ENCODE measurements at regions not wholly inside any gene's neighbourhood (a gene's known extent, or its start where the extent isn't known, plus 50 kb on each side); places are given as distances from the start of the nearest gene placed in this dataset.

- CTCF ChIA-PET = interaction anchor here (0.7 to 1.2 kb wide), 2 partner anchors 58 to 130 kb away, joined by 4 read pairs; no protein-coding TSS in a partner anchor
- H3K27ac ChIP-seq (ENCODE audit: extremely low read depth, low read depth, low read length) = no peak overlapping the region
- no peak overlapping the region for H3K4me3 ChIP-seq (ENCODE audit: low read depth, low read length)
- TF ChIP-seq ZNF777 (tag by site-specific recombination; IDR thresholded peaks at IDR 0.05; ENCODE audit: borderline replicate concordance) = no peak
- TF ChIP-seq GLI4 (tag by site-specific recombination; IDR thresholded peaks at IDR 0.05) = no peak
- TF ChIP-seq SP7 (tag by site-specific recombination; IDR thresholded peaks at IDR 0.05) = no peak
- TF ChIP-seq ZNF654 (tag by site-specific recombination; IDR thresholded peaks at IDR 0.05; ENCODE audit: low read depth) = no peak
- no peak for TF ChIP-seq ZNF366 (tag by site-specific recombination; conservative IDR thresholded peaks at IDR 0.05)
- TF ChIP-seq SP2 (tag by site-specific recombination; IDR thresholded peaks at IDR 0.05) = no peak
- no peak for TF ChIP-seq ZNF324 (tag by site-specific recombination; IDR thresholded peaks at IDR 0.05)
- TF ChIP-seq ZBTB44 (tag by site-specific recombination; IDR thresholded peaks at IDR 0.05) = no peak
- TF ChIP-seq SCRT2 (tag by site-specific recombination; IDR thresholded peaks at IDR 0.05) = no peak
- no peaks in the 10 kb centered on the region for H3K36me3 ChIP-seq (ENCODE audit: control insufficient read depth in 2 of 2, insufficient read depth in 1 of 2, low read length in 2 of 2)
- H3K4me1 ChIP-seq (ENCODE audit: control insufficient read depth, insufficient read depth, low read length) = no peaks in the 10 kb centered on the region
- no peaks in the 10 kb centered on the region for H3K9me3 ChIP-seq (ENCODE audit: control insufficient read depth, insufficient read depth, low read depth, low read length)
- POLR2A ChIA-PET = no interaction called here
These were observed 187.8 kb downstream of the OGFRL1 start for GRCh38 chr6:71476371-71476770.

GRCh38 chr6:71476872-71477271 is 188.3 kb downstream of the OGFRL1 start:
- Histone ChIP-seq H3K9me3 (ENCODE audit: control insufficient read depth, insufficient read depth, low read depth, low read length) (no peaks in the 10 kb centered on the region), H3K27ac (ENCODE audit: extremely low read depth, low read depth, low read length) (no peak overlapping the region), H3K36me3 (ENCODE audit: control insufficient read depth in 2 of 2, insufficient read depth in 1 of 2, low read length in 2 of 2) (no peaks in the 10 kb centered on the region), H3K4me1 (ENCODE audit: control insufficient read depth, insufficient read depth, low read length) (no peaks in the 10 kb centered on the region), H3K4me3 (ENCODE audit: low read depth, low read length) (no peak overlapping the region)
- ChIA-PET POLR2A (no interaction called here), CTCF (interaction anchor here (1.2 kb wide), 1 partner anchor 57 kb away, joined by 4 read pairs; no protein-coding TSS in a partner anchor)
- TF ChIP-seq ZNF639 (tag by site-specific recombination; IDR thresholded peaks at IDR 0.05) (no peak), ZNF214 (tag by site-specific recombination; IDR thresholded peaks at IDR 0.05; ENCODE audit: borderline replicate concordance) (no peak), PRDM10 (tag by site-specific recombination; IDR thresholded peaks at IDR 0.05) (no peak), ZNF518A (tag by site-specific recombination; conservative IDR thresholded peaks at IDR 0.05; ENCODE audit: low read depth) (no peak), HOXD13 (CRISPR knock-in tag; IDR thresholded peaks at IDR 0.05; ENCODE audit: borderline replicate concordance) (no peak), ZNF280C (tag by site-specific recombination; IDR thresholded peaks at IDR 0.05) (no peak), REPIN1 (tag by site-specific recombination; IDR thresholded peaks at IDR 0.05; ENCODE audit: low read depth) (no peak), ZNF175 (tag by site-specific recombination; IDR thresholded peaks at IDR 0.05) (no peak), HIC1 (tag by site-specific recombination; IDR thresholded peaks at IDR 0.05) (no peak)
